H1 (cell line): ENCODE measurements at regions not wholly inside any gene's neighbourhood (a gene's known extent, or its start where the extent isn't known, plus 50 kb on each side); places are given as distances from the start of the nearest gene placed in this dataset.

Experiments
- CTCF ChIA-PET: fragments of 300-600 bp; sonication (Branson Sonifier 250); formaldehyde crosslinking; loops from one replicate; lab custom pipeline; 2021; ENCODE audit not compliant: partially characterized antibody; lab: Charles Lee
- POLR2A ChIA-PET: fragments of 300-600 bp; sonication (Branson Sonifier 250); formaldehyde crosslinking; loops from one replicate; lab custom pipeline; 2021; ENCODE audit warnings: inconsistent platforms; ENCODE audit not compliant: partially characterized antibody; lab: Charles Lee
- DNase-seq, 2 experiments: peaks; one replicate each; pipeline versions ENCODE4 v3.0.0 to v3.0.0-alpha.2; 2010 to 2022; ENCODE audit warnings: low spot score in 2 of 2, low read depth in 1 of 2, mixed read lengths in 1 of 2
- FAIRE-seq: peaks from 2 replicates; lab custom pipeline; 2011; peaks lifted over from hg19 to GRCh38; lab: Jason Lieb, UNC
- H2AFZ ChIP-seq: 2 replicates; pipeline ENCODE4 v1.8.1; 2012; ENCODE audit warnings: low read length, inconsistent platforms
- H2AK5ac ChIP-seq: 2 replicates; pipeline ENCODE4 v1.6.1; 2013; ENCODE audit warnings: low read depth, low read length
- H2BK120ac ChIP-seq: replicated peaks from 2 replicates; pipeline ENCODE3; 2013; ENCODE audit warnings: low read depth, low read length, inconsistent platforms
- H2BK12ac ChIP-seq: 2 replicates; pipeline ENCODE4 v1.6.1; 2013; ENCODE audit warnings: low read depth, low read length
- H2BK15ac ChIP-seq: 2 replicates; pipeline ENCODE4 v1.6.1; 2013; ENCODE audit warnings: low read length
- H2BK20ac ChIP-seq: 2 replicates; pipeline ENCODE4 v1.6.1; 2013; ENCODE audit warnings: low read length
- H2BK5ac ChIP-seq: 2 replicates; pipeline ENCODE4 v1.6.1; 2013; ENCODE audit warnings: low read depth, low read length
- H3K14ac ChIP-seq: 2 replicates; pipeline ENCODE4 v1.6.1; 2013; ENCODE audit warnings: inconsistent platforms; ENCODE audit not compliant: insufficient read length
- H3K18ac ChIP-seq: 2 replicates; pipeline ENCODE4 v1.6.1; 2013; ENCODE audit warnings: low read length; ENCODE audit errors: extremely low read depth
- H3K23ac ChIP-seq: 2 replicates; pipeline ENCODE4 v1.6.1; 2013; ENCODE audit warnings: inconsistent platforms; ENCODE audit not compliant: insufficient read length
- H3K23me2 ChIP-seq: 2 replicates; pipeline ENCODE4 v1.6.1; 2013; ENCODE audit warnings: low read depth, low read length
- H3K27ac ChIP-seq: 2 replicates; pipeline ENCODE4 v1.6.1; 2011; ENCODE audit warnings: low read depth, low read length, inconsistent platforms
- H3K27me3 ChIP-seq, 4 experiments: replicated peaks in 1 of 4; 1 replicate in 1 of 4; 2 replicates in 3 of 4; pipeline versions ENCODE4 v1.6.1 to v1.8.1; 2011 to 2013; ENCODE audit warnings: low read length in 3 of 4, mild to moderate bottlenecking in 3 of 4, inconsistent platforms in 2 of 4, mixed read lengths in 2 of 4, moderate library complexity in 1 of 4; ENCODE audit not compliant: control insufficient read depth in 3 of 4, insufficient read depth in 3 of 4; ENCODE audit errors: extremely low read depth in 1 of 4
- H3K36me3 ChIP-seq, 4 experiments: 2 replicates each; pipeline versions ENCODE4 v1.6.1 to v1.8.1; 2011 to 2013; ENCODE audit warnings: mild to moderate bottlenecking in 4 of 4, low read length in 3 of 4, moderate library complexity in 2 of 4, control low read depth in 1 of 4, inconsistent platforms in 1 of 4; ENCODE audit not compliant: insufficient read depth in 4 of 4, control insufficient read depth in 2 of 4
- H3K4ac ChIP-seq: replicated peaks from 2 replicates; pipeline ENCODE3; 2013; ENCODE audit warnings: low read length, low read depth, mixed read lengths, inconsistent platforms; ENCODE audit not compliant: insufficient read length
- H3K4me1 ChIP-seq, 4 experiments: replicated peaks in 1 of 4; 1 replicate in 1 of 4; 2 replicates in 3 of 4; pipeline versions ENCODE4 v1.6.1 to v1.8.1; 2011 to 2013; ENCODE audit warnings: low read length in 3 of 4, inconsistent platforms in 2 of 4, mixed read lengths in 1 of 4; ENCODE audit not compliant: insufficient read depth in 4 of 4, control insufficient read depth in 3 of 4
- H3K4me2 ChIP-seq, 2 experiments: 2 replicates each; pipeline versions ENCODE4 v1.6.1 to v1.8.1; 2011 to 2013; ENCODE audit warnings: low read depth in 2 of 2, low read length in 2 of 2, control low read depth in 1 of 2, inconsistent platforms in 1 of 2, mild to moderate bottlenecking in 1 of 2; ENCODE audit not compliant: insufficient read depth in 1 of 2
- H3K4me3 ChIP-seq, 4 experiments: fragments of 200-600, 300-600 bp in 1 of 4; sonication (generic), shearing (Covaris generic), sonication (Bioruptor Twin) in 1 of 4; 2 replicates each; pipeline versions ENCODE4 v1.5.1 to v1.8.1; 2011 to 2016; ENCODE audit warnings: low read length in 4 of 4, low read depth in 3 of 4, control low read depth in 2 of 4, inconsistent platforms in 2 of 4, mild to moderate bottlenecking in 2 of 4, mixed read lengths in 1 of 4, moderate library complexity in 1 of 4; ENCODE audit not compliant: insufficient read depth in 2 of 4; ENCODE audit errors: extremely low read depth in 1 of 4
- H3K56ac ChIP-seq: replicated peaks from 2 replicates; pipeline ENCODE3; 2013; ENCODE audit warnings: low read depth, mild to moderate bottlenecking, mixed read lengths, low read length, inconsistent platforms; ENCODE audit not compliant: insufficient read length
- H3K79me1 ChIP-seq: 2 replicates; pipeline ENCODE4 v1.6.1; 2013; ENCODE audit warnings: low read depth, low read length, control low read depth
- H3K79me2 ChIP-seq, 2 experiments: 2 replicates each; pipeline versions ENCODE4 v1.6.1 to v1.8.1; 2012 to 2013; ENCODE audit warnings: low read length in 2 of 2, mild to moderate bottlenecking in 2 of 2, inconsistent platforms in 1 of 2; ENCODE audit not compliant: insufficient read depth in 2 of 2, control insufficient read depth in 1 of 2
- H3K9ac ChIP-seq, 4 experiments: replicated peaks in 1 of 4; 1 replicate in 1 of 4; 2 replicates in 3 of 4; pipeline versions ENCODE4 v1.6.1 to v1.8.1; 2011 to 2013; ENCODE audit warnings: low read depth in 3 of 4, low read length in 3 of 4, control low read depth in 2 of 4, mild to moderate bottlenecking in 2 of 4, moderate library complexity in 2 of 4, inconsistent platforms in 1 of 4; ENCODE audit errors: extremely low read depth in 1 of 4
- H3K9me3 ChIP-seq, 2 experiments: 2 replicates each; pipeline versions ENCODE4 v1.6.1 to v1.8.1; 2012 to 2013; ENCODE audit warnings: mild to moderate bottlenecking in 2 of 2, moderate library complexity in 2 of 2, control low read depth in 1 of 2, inconsistent platforms in 1 of 2, low read depth in 1 of 2, low read length in 1 of 2, mixed read lengths in 1 of 2; ENCODE audit not compliant: insufficient read depth in 2 of 2
- H4K20me1 ChIP-seq, 2 experiments: replicated peaks in 1 of 2; 2 replicates each; pipeline versions ENCODE3 to v1.8.1; 2011 to 2013; ENCODE audit warnings: inconsistent platforms in 2 of 2, low read length in 2 of 2, mild to moderate bottlenecking in 1 of 2; ENCODE audit not compliant: insufficient read depth in 2 of 2, control insufficient read depth in 1 of 2
- H4K5ac ChIP-seq: 2 replicates; pipeline ENCODE4 v1.6.1; 2013; ENCODE audit warnings: low read length, low read depth, mixed read lengths, inconsistent platforms; ENCODE audit not compliant: insufficient read length
- H4K8ac ChIP-seq: 2 replicates; pipeline ENCODE4 v1.8.0; 2013; ENCODE audit warnings: mild to moderate bottlenecking, moderate library complexity, low read length, inconsistent platforms; ENCODE audit not compliant: insufficient read depth; ENCODE audit errors: extremely low read depth
- H4K91ac ChIP-seq: replicated peaks from 2 replicates; pipeline ENCODE3; 2013; ENCODE audit warnings: low read length, mixed read lengths, inconsistent platforms; ENCODE audit not compliant: insufficient read length
- BRCA1 ChIP-seq: IDR thresholded peaks from 2 replicates; pipeline ENCODE4 v1.6.1; 2012; ENCODE audit warnings: low read depth, low read length, improper control_type of control experiment
- CHD1 ChIP-seq: IDR thresholded peaks from 2 replicates; pipeline ENCODE4 v1.6.1; 2012; ENCODE audit warnings: low read depth, low read length, improper control_type of control experiment
- EGR1 ChIP-seq: IDR thresholded peaks from 2 replicates; pipeline ENCODE4 v1.6.1; 2011; ENCODE audit warnings: low read depth, low read length, borderline replicate concordance
- JUN ChIP-seq: IDR thresholded peaks from 2 replicates; pipeline ENCODE4 v1.6.1; 2011; ENCODE audit warnings: low read depth, mild to moderate bottlenecking, improper control_type of control experiment, low read length
- KDM1A ChIP-seq: fragments of 200-600, 300-600 bp; sonication (generic); IDR thresholded peaks from 2 replicates; pipeline ENCODE4 v1.7.1; 2016; ENCODE audit warnings: mild to moderate bottlenecking, low read length, borderline replicate concordance
- RBBP5 ChIP-seq: IDR thresholded peaks from 2 replicates; pipeline ENCODE4 v1.7.1; 2012; ENCODE audit warnings: low read depth, mild to moderate bottlenecking, inconsistent platforms, low read length, moderate library complexity, borderline replicate concordance
- RFX5 ChIP-seq: IDR thresholded peaks from 2 replicates; pipeline ENCODE4 v1.6.1; 2011; ENCODE audit warnings: low read depth, low read length, improper control_type of control experiment, borderline replicate concordance
- TBP ChIP-seq: IDR thresholded peaks from 2 replicates; pipeline ENCODE4 v1.6.1; 2011; ENCODE audit warnings: low read depth, low read length, improper control_type of control experiment
- TEAD4 ChIP-seq: IDR thresholded peaks from 2 replicates; pipeline ENCODE4 v1.6.1; 2012; ENCODE audit warnings: low read depth, low read length, inconsistent platforms, mixed read lengths
- TF ChIP-seq, protein P1 (sequence below): IDR thresholded peaks from 2 replicates; pipeline ENCODE4 v1.6.1; 2012; ENCODE audit warnings: inconsistent platforms
- TF ChIP-seq, protein P2 (sequence below): IDR thresholded peaks from 2 replicates; pipeline ENCODE4 v1.6.1; 2011; ENCODE audit warnings: low read length, improper control_type of control experiment

DNA sequence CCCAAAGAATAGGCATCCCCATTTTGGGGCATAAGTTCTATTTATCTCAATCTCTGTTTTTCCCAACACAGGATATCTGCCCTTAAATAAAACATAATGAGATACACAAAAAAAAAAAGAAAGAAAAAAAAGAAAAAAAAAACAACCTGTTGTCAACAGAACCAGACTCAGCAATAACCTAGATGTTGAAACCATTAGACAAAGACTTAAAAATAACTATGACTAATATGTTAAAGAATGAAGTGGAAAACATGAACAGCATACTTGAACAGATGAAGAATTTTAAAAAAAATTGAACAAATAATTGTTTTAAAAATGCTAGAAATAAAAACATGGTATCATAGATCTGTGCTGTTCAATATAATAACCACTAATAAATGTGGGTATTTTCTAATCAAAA is 93.4 kb upstream of the RXFP1 start (continued):
- no peak for TF ChIP-seq CHD1

DNA sequence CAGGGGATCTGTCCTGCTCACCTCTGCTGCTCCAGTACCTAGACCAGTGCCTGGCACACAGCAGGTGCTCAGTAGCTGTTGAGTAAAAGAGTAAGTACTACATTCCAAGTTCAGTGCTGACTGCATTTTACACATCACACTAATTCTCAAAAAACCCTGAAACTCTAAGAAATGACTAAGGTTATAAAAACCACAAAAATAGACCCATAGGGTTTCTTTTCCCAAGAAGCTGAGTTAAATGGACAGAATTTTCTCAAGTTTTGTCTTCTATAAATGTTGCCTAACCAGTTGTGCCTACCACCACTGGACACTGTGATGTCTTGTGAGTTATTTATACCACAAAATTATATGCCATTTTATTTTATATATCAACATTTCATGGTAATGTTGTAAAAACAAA is 78.9 kb upstream of the RXFP1 start:
- Histone ChIP-seq H3K18ac (no peak overlapping the region), H3K4me1 (no peaks in the 10 kb centered on the region), H2BK12ac (no peak overlapping the region), H2BK120ac (no peak overlapping the region), H2AK5ac (no peak overlapping the region), H3K4me2 (no peak overlapping the region), H3K56ac (no peak overlapping the region), H3K79me1 (no peaks in the 10 kb centered on the region), H4K91ac (no peak overlapping the region), H3K36me3 (no peaks in the 10 kb centered on the region), H2AFZ (0 out of 2 replicates have a peak overlapping the region, but pooled peaks have one; percentile 5), H3K4me3 (no peak overlapping the region), H3K9me3 (no peaks in the 10 kb centered on the region), H3K23me2 (no peaks in the 10 kb centered on the region), H3K14ac (no peak overlapping the region), H2BK5ac (no peak overlapping the region), H2BK15ac (no peak overlapping the region), H3K79me2 (no peaks in the 10 kb centered on the region), H4K8ac (no peak overlapping the region), H4K5ac (no peak overlapping the region), H3K27ac (no peak overlapping the region), H3K23ac (peak overlapping the region; percentile 28), H3K9ac (no peak overlapping the region), H4K20me1 (no peaks in the 10 kb centered on the region), H3K27me3 (no peaks in the 10 kb centered on the region), H2BK20ac (no peak overlapping the region), H3K4ac (no peak overlapping the region)
- DNase-seq (no peak), FAIRE-seq (no peak)
- CTCF ChIA-PET: interaction anchor here (1.6 to 1.9 kb wide), 2 partner anchors 24 to 53 kb away, joined by 3 to 4 read pairs; no protein-coding TSS in a partner anchor
- POLR2A ChIA-PET: no interaction called here
- TF ChIP-seq RBBP5: no peak
- TF ChIP-seq, protein P1, sequence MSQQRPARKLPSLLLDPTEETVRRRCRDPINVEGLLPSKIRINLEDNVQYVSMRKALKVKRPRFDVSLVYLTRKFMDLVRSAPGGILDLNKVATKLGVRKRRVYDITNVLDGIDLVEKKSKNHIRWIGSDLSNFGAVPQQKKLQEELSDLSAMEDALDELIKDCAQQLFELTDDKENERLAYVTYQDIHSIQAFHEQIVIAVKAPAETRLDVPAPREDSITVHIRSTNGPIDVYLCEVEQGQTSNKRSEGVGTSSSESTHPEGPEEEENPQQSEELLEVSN: no peak
- TF ChIP-seq BRCA1: no peak
- TF ChIP-seq RFX5: no peak
- TF ChIP-seq JUN: no peak
- no peak for TF ChIP-seq TEAD4
- TF ChIP-seq, protein P2, sequence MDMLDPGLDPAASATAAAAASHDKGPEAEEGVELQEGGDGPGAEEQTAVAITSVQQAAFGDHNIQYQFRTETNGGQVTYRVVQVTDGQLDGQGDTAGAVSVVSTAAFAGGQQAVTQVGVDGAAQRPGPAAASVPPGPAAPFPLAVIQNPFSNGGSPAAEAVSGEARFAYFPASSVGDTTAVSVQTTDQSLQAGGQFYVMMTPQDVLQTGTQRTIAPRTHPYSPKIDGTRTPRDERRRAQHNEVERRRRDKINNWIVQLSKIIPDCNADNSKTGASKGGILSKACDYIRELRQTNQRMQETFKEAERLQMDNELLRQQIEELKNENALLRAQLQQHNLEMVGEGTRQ: no peak
- no peak for TF ChIP-seq KDM1A
- TF ChIP-seq TBP: no peak
- TF ChIP-seq EGR1: no peak
